Neural cell (in vitro differentiated cells): ENCODE measurements at regions not wholly inside any gene's neighbourhood (a gene's known extent, or its start where the extent isn't known, plus 50 kb on each side); places are given as distances from the start of the nearest gene placed in this dataset.

Experiments used
- H2AFZ ChIP-seq: fragments of 200-600, 300-800 bp; sonication (generic), shearing (Covaris generic); 2 replicates; pipeline ENCODE4 v1.6.0; 2014; ENCODE audit warnings: low read depth, mild to moderate bottlenecking, antibody characterized with exemption, low read length, moderate library complexity
- H3F3A ChIP-seq: fragments of 200-600 bp; shearing (Covaris generic); 2 replicates; pipeline ENCODE4 v1.6.1; 2016; ENCODE audit warnings: mild to moderate bottlenecking, moderate library complexity, mixed read lengths, antibody characterized with exemption, low read length; ENCODE audit not compliant: insufficient read depth, poor library complexity, severe bottlenecking
- H3K27ac ChIP-seq: fragments of 200-600, 300-800 bp; sonication (generic), shearing (Covaris generic); 2 replicates; pipeline ENCODE4 v1.5.1; 2014; ENCODE audit warnings: mild to moderate bottlenecking, low read length, moderate library complexity
- H3K27me3 ChIP-seq: fragments of 300-800, 200-600 bp; sonication (generic), shearing (Covaris generic); 2 replicates; pipeline ENCODE4 v1.6.0; 2014; ENCODE audit warnings: mild to moderate bottlenecking, low read depth, low read length, moderate library complexity; ENCODE audit not compliant: insufficient read depth
- H3K36me3 ChIP-seq: fragments of 300-800, 200-600 bp; sonication (generic), shearing (Covaris generic); 2 replicates; pipeline ENCODE4 v1.5.1; 2014; ENCODE audit warnings: mild to moderate bottlenecking, antibody characterized with exemption, low read length, moderate library complexity; ENCODE audit not compliant: insufficient read depth
- H3K4me2 ChIP-seq: fragments of 300-800, 200-600 bp; sonication (generic), shearing (Covaris generic); 2 replicates; pipeline ENCODE4 v1.6.0; 2014; ENCODE audit warnings: mild to moderate bottlenecking, low read length
- H3K4me3 ChIP-seq: fragments of 300-800, 200-600 bp; sonication (generic), shearing (Covaris generic); 2 replicates; pipeline ENCODE4 v1.5.1; 2014; ENCODE audit warnings: mild to moderate bottlenecking, low read length, moderate library complexity
- H3K79me2 ChIP-seq: fragments of 200-600 bp; shearing (Covaris generic); replicated peaks from 2 replicates; pipeline ENCODE4 v1.6.0; 2014; ENCODE audit warnings: mild to moderate bottlenecking, low read length, moderate library complexity; ENCODE audit not compliant: insufficient read depth
- H3K9ac ChIP-seq: fragments of 300-800, 200-600 bp; sonication (generic), shearing (Covaris generic); 2 replicates; pipeline ENCODE4 v1.6.1; 2016; ENCODE audit warnings: mild to moderate bottlenecking, low read length, mixed read lengths
- H3K9me2 ChIP-seq: fragments of 200-600 bp; shearing (Covaris generic); 2 replicates; pipeline ENCODE4 v1.6.1; 2016; ENCODE audit warnings: mild to moderate bottlenecking, low read length, mixed read lengths; ENCODE audit not compliant: insufficient read depth
- H3K9me3 ChIP-seq: fragments of 200-600, 300-800 bp; sonication (generic), shearing (Covaris generic); 2 replicates; pipeline ENCODE4 v1.6.1; 2016; ENCODE audit warnings: mild to moderate bottlenecking, mixed run types, low read length, moderate library complexity, mixed read lengths
- H4K20me1 ChIP-seq: fragments of 200-600 bp; shearing (Covaris generic); 2 replicates; pipeline ENCODE4 v1.6.1; 2016; ENCODE audit warnings: mild to moderate bottlenecking, mixed run types; ENCODE audit not compliant: insufficient read depth
- CTCF ChIP-seq: fragments of 450-650 bp; IDR thresholded peaks from 2 replicates; pipeline ENCODE4 v1.5.1; 2014; ENCODE audit warnings: antibody characterized with exemption, mild to moderate bottlenecking, moderate library complexity; ENCODE audit not compliant: poor library complexity, severe bottlenecking
- EP300 ChIP-seq: fragments of 450-650 bp; conservative IDR thresholded peaks from 2 replicates; pipeline ENCODE4 v1.6.1; 2014; ENCODE audit warnings: antibody characterized with exemption, mild to moderate bottlenecking, moderate library complexity; ENCODE audit not compliant: poor library complexity, severe bottlenecking
- EZH2 ChIP-seq: fragments of 200-600, 300-800 bp; shearing (Covaris generic), sonication (generic); IDR thresholded peaks from 2 replicates; pipeline ENCODE4 v1.6.1; 2014; ENCODE audit warnings: antibody characterized with exemption, low read length, borderline replicate concordance, mild to moderate bottlenecking; ENCODE audit not compliant: insufficient read depth, poor library complexity, severe bottlenecking
- MXI1 ChIP-seq: fragments of 450-650 bp; conservative IDR thresholded peaks from 2 replicates; pipeline ENCODE4 v1.6.1; 2014; ENCODE audit warnings: antibody characterized with exemption, mild to moderate bottlenecking; ENCODE audit not compliant: poor library complexity, severe bottlenecking
- POLR2AphosphoS5 ChIP-seq: IDR thresholded peaks from 2 replicates; pipeline ENCODE4 v1.6.1; 2012
- RAD21 ChIP-seq: fragments of 450-650 bp; conservative IDR thresholded peaks from 2 replicates; pipeline ENCODE4 v1.6.1; 2014; ENCODE audit warnings: antibody characterized with exemption, mild to moderate bottlenecking, moderate library complexity
- SMC3 ChIP-seq: fragments of 450-650 bp; conservative IDR thresholded peaks from 2 replicates; pipeline ENCODE4 v1.6.1; 2014; ENCODE audit warnings: antibody characterized with exemption, mild to moderate bottlenecking, moderate library complexity; ENCODE audit not compliant: poor library complexity
- TAF1 ChIP-seq: IDR thresholded peaks from 2 replicates; pipeline ENCODE4 v1.6.1; 2012; ENCODE audit warnings: low read depth
- TF ChIP-seq, protein P1 (sequence below): IDR thresholded peaks from 2 replicates; pipeline ENCODE4 v1.6.1; 2012; ENCODE audit warnings: borderline replicate concordance

GRCh38 chr18:56322406-56322805, 316.0 kb downstream of the TXNL1 start:
- Histone ChIP-seq H3K36me3 (no peaks in the 10 kb centered on the region), H3K9me3 (no peaks in the 10 kb centered on the region), H3K79me2 (no peaks in the 10 kb centered on the region), H3K9me2 (no peaks in the 10 kb centered on the region), H3K27me3 (no peaks in the 10 kb centered on the region), H3F3A (no peaks in the 10 kb centered on the region), H3K4me3 (no peak overlapping the region), H3K9ac (no peak overlapping the region), H3K27ac (no peak overlapping the region), H3K4me2 (no peak overlapping the region), H2AFZ (no peak overlapping the region), H4K20me1 (no peaks in the 10 kb centered on the region)
- TF ChIP-seq, protein P1, sequence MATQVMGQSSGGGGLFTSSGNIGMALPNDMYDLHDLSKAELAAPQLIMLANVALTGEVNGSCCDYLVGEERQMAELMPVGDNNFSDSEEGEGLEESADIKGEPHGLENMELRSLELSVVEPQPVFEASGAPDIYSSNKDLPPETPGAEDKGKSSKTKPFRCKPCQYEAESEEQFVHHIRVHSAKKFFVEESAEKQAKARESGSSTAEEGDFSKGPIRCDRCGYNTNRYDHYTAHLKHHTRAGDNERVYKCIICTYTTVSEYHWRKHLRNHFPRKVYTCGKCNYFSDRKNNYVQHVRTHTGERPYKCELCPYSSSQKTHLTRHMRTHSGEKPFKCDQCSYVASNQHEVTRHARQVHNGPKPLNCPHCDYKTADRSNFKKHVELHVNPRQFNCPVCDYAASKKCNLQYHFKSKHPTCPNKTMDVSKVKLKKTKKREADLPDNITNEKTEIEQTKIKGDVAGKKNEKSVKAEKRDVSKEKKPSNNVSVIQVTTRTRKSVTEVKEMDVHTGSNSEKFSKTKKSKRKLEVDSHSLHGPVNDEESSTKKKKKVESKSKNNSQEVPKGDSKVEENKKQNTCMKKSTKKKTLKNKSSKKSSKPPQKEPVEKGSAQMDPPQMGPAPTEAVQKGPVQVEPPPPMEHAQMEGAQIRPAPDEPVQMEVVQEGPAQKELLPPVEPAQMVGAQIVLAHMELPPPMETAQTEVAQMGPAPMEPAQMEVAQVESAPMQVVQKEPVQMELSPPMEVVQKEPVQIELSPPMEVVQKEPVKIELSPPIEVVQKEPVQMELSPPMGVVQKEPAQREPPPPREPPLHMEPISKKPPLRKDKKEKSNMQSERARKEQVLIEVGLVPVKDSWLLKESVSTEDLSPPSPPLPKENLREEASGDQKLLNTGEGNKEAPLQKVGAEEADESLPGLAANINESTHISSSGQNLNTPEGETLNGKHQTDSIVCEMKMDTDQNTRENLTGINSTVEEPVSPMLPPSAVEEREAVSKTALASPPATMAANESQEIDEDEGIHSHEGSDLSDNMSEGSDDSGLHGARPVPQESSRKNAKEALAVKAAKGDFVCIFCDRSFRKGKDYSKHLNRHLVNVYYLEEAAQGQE, result no peak
- TF ChIP-seq CTCF (no peak), RAD21 (no peak), TAF1 (no peak), MXI1 (no peak), SMC3 (no peak), POLR2AphosphoS5 (no peak), EZH2 (no peak), EP300 (no peak)

DNA sequence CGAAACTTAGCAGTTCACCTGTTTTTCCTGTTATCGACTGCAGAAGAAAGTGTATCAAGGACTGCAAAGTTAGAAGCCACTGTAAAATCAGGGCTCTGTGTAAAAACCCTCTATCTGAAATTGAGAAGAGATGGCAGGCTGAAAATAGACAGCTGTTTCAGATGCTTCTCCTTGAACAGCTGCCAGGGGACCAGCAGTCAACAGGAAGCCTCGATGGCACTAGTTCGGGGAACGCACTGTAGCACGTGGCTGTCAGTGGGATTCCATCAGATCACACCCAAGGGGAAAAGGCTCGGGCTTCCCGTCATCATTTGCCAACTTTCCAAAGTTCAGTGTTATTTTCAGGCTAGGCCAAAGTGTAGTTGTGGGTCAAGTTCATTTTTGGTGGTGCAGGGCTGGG, 316.9 kb downstream of the TXNL1 start:
- no peak overlapping the region for H2AFZ ChIP-seq

More for the DNA sequence above, 316.9 kb downstream of the TXNL1 start:
- Histone ChIP-seq H3K27ac (no peak overlapping the region), H4K20me1 (no peaks in the 10 kb centered on the region), H3K4me3 (no peak overlapping the region), H3K36me3 (no peaks in the 10 kb centered on the region), H3K9ac (no peak overlapping the region), H3K4me2 (no peak overlapping the region), H3F3A (no peaks in the 10 kb centered on the region), H3K9me2 (no peaks in the 10 kb centered on the region), H3K27me3 (no peaks in the 10 kb centered on the region), H3K79me2 (no peaks in the 10 kb centered on the region), H3K9me3 (no peaks in the 10 kb centered on the region)
- TF ChIP-seq MXI1 (no peak), EP300 (no peak), TAF1 (no peak), EZH2 (no peak), SMC3 (no peak), POLR2AphosphoS5 (no peak), CTCF (no peak), RAD21 (no peak)
- TF ChIP-seq, protein P1, result no peak
